ENCODE measurements at regions not wholly inside any gene's neighbourhood (a gene's known extent, or its start where the extent isn't known, plus 50 kb on each side); places are given as distances from the start of the nearest gene placed in this dataset.

GRCh38 chr5:6976971-6977370 lies 263.7 kb downstream of the TENT4A start:
- Histone ChIP-seq H3K14ac (ENCODE audit: insufficient read length) (no peak overlapping the region), H2AK5ac (ENCODE audit: low read depth, low read length) (no peak overlapping the region), H3K79me2 (ENCODE audit: control insufficient read depth in 1 of 2, insufficient read depth in 2 of 2, low read length in 2 of 2) (no peaks in the 10 kb centered on the region), H2BK120ac (replicated peaks; ENCODE audit: low read depth, low read length) (no peak overlapping the region), H3K27me3 (replicated peaks in 1 of 4; ENCODE audit: control insufficient read depth in 3 of 4, extremely low read depth in 1 of 4, insufficient read depth in 3 of 4, low read length in 3 of 4) (no peaks in the 10 kb centered on the region), H2BK12ac (ENCODE audit: low read depth, low read length) (no peak overlapping the region), H3K4me3 (ENCODE audit: extremely low read depth in 1 of 4, insufficient read depth in 2 of 4, low read depth in 3 of 4, low read length in 4 of 4) (no peak overlapping the region), H3K4me2 (ENCODE audit: insufficient read depth in 1 of 2, low read depth in 2 of 2, low read length in 2 of 2) (no peak overlapping the region), H4K20me1 (replicated peaks in 1 of 2; ENCODE audit: control insufficient read depth in 1 of 2, insufficient read depth in 2 of 2, low read length in 2 of 2) (no peaks in the 10 kb centered on the region), H3K9me3 (ENCODE audit: insufficient read depth in 2 of 2, low read depth in 1 of 2, low read length in 1 of 2) (no peaks in the 10 kb centered on the region; a peak in 2 of 4 replicates), H4K8ac (ENCODE audit: extremely low read depth, insufficient read depth, low read length) (no peak overlapping the region), H3K23me2 (ENCODE audit: low read depth, low read length) (no peaks in the 10 kb centered on the region), H2BK15ac (ENCODE audit: low read length) (no peak overlapping the region), H4K5ac (ENCODE audit: insufficient read length, low read depth, low read length) (no peak overlapping the region), H3K9ac (replicated peaks in 1 of 4; ENCODE audit: extremely low read depth in 1 of 4, low read depth in 3 of 4, low read length in 3 of 4) (no peak overlapping the region), H3K4ac (replicated peaks; ENCODE audit: insufficient read length, low read depth, low read length) (no peak overlapping the region), H2BK5ac (ENCODE audit: low read depth, low read length) (no peak overlapping the region), H3K4me1 (replicated peaks in 1 of 4; ENCODE audit: control insufficient read depth in 3 of 4, insufficient read depth in 4 of 4, low read length in 3 of 4) (peaks cover 0 to 3% (median 0%) of the 10 kb centered on the region in 4 experiments; a peak in 1 of 7 replicates), H3K23ac (ENCODE audit: insufficient read length) (no peak overlapping the region), H3K18ac (ENCODE audit: extremely low read depth, low read length) (no peak overlapping the region), H4K91ac (replicated peaks; ENCODE audit: insufficient read length, low read length) (no peak overlapping the region), H3K36me3 (ENCODE audit: control insufficient read depth in 2 of 4, insufficient read depth in 4 of 4, low read length in 3 of 4) (no peaks in the 10 kb centered on the region), H3K27ac (ENCODE audit: low read depth, low read length) (no peak overlapping the region), H3K79me1 (ENCODE audit: low read depth, low read length) (no peaks in the 10 kb centered on the region), H3K56ac (replicated peaks; ENCODE audit: insufficient read length, low read depth, low read length) (no peak overlapping the region), H2AFZ (ENCODE audit: low read length) (no peak overlapping the region), H2BK20ac (ENCODE audit: low read length) (no peak overlapping the region)
- DNase-seq (ENCODE audit: low read depth in 1 of 2, low spot score in 2 of 2) = no peak
- ChIA-PET CTCF (ENCODE audit: partially characterized antibody) (interaction anchor here (0.8 to 1.0 kb wide), 2 partner anchors 18 to 880 kb away, joined by 3 to 4 read pairs; no protein-coding TSS in a partner anchor), POLR2A (ENCODE audit: partially characterized antibody) (no interaction called here)
- no peak for FAIRE-seq
- WGBS, 2 experiments (ENCODE audit: extremely low coverage in 1 of 2, insufficient coverage in 1 of 2, insufficient read length in 1 of 2, insufficient replicate concordance in 2 of 2, low coverage in 1 of 2, low lambda C conversion rate in 2 of 2, missing lambda C conversion rate in 1 of 2) = 57% methylated on average over 2 of the region's 2 CpGs; no CpG with 5 or more reads in 1 of the 2 experiments
- TF ChIP-seq BRCA1 (IDR thresholded peaks at IDR 0.05; ENCODE audit: low read depth, low read length) (no peak), EP300 (IDR thresholded peaks at IDR 0.05; ENCODE audit: borderline replicate concordance in 1 of 2, low read depth in 2 of 2, low read length in 2 of 2) (no peak), SIX5 (IDR thresholded peaks at IDR 0.05; ENCODE audit: low read depth, low read length) (no peak), RXRA (IDR thresholded peaks at IDR 0.05; ENCODE audit: insufficient read depth, low read depth, low read length) (no peak), CHD1 (IDR thresholded peaks at IDR 0.05; ENCODE audit: low read depth, low read length) (no peak), SIRT6 (IDR thresholded peaks at IDR 0.05; ENCODE audit: low read length) (no peak), CHD2 (IDR thresholded peaks at IDR 0.05; ENCODE audit: low read length) (no peak), RNF2 (IDR thresholded peaks at IDR 0.05; ENCODE audit: borderline replicate concordance, low read depth, low read length, missing control alignments, poor library complexity, severe bottlenecking) (no peak), SP2 (IDR thresholded peaks at IDR 0.05; ENCODE audit: low read length) (no peak), BCL11A (IDR thresholded peaks at IDR 0.05; ENCODE audit: low read depth in 2 of 2, low read length in 2 of 2) (no peak), TEAD4 (IDR thresholded peaks at IDR 0.05; ENCODE audit: low read depth, low read length) (no peak), TBP (IDR thresholded peaks at IDR 0.05; ENCODE audit: low read depth, low read length) (no peak)
- TF ChIP-seq, protein P1, sequence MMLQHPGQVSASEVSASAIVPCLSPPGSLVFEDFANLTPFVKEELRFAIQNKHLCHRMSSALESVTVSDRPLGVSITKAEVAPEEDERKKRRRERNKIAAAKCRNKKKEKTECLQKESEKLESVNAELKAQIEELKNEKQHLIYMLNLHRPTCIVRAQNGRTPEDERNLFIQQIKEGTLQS (IDR thresholded peaks at IDR 0.05; ENCODE audit: insufficient read depth, low read depth, low read length) = no peak

Data from H1 (cell line).